Endothelial cell of umbilical vein (primary cell): ENCODE measurements at regions not wholly inside any gene's neighbourhood (a gene's known extent, or its start where the extent isn't known, plus 50 kb on each side); places are given as distances from the start of the nearest gene placed in this dataset.

Source experiments
- BruUV-seq: library from RNA; stranded (reverse); fragments of 400-500 nt; replicated peaks from 2 replicates; lab custom pipeline; 2021; lab: Mats Ljungman, UMichigan
- CTCF ChIA-PET: fragments of 300-600, 350-600 bp; sonication (Branson Sonifier 250); formaldehyde crosslinking; loops from one replicate; lab custom pipeline; 2021; ENCODE audit warnings: antibody characterized with exemption, inconsistent platforms; lab: Charles Lee
- POLR2A ChIA-PET: fragments of 300-600, 350-600 bp; sonication (Branson Sonifier 250); formaldehyde crosslinking; loops from one replicate; lab custom pipeline; 2021; ENCODE audit warnings: antibody characterized with exemption, inconsistent platforms; lab: Charles Lee
- DNase-seq: peaks from one replicate; pipeline ENCODE4 v3.0.0-alpha.2; 2011; ENCODE audit warnings: low read depth, low spot score
- FAIRE-seq: peaks from 2 replicates; lab custom pipeline; 2011; peaks lifted over from hg19 to GRCh38; lab: Jason Lieb, UNC
- H2AFZ ChIP-seq: 2 replicates; pipeline ENCODE4 v1.6.0; 2012; ENCODE audit warnings: low read depth, low read length, control low read depth, inconsistent platforms
- H3K27ac ChIP-seq: 2 replicates; pipeline ENCODE4 v1.5.1; 2011; ENCODE audit warnings: low read depth, mild to moderate bottlenecking, control low read depth, low read length, moderate library complexity; ENCODE audit not compliant: insufficient read depth
- H3K27me3 ChIP-seq, 2 experiments: 2 replicates each; pipeline versions ENCODE4 v1.6.0 to v1.6.1; 2011; ENCODE audit warnings: low read length in 2 of 2, mixed read lengths in 1 of 2; ENCODE audit not compliant: control insufficient read depth in 2 of 2, insufficient read depth in 2 of 2
- H3K36me3 ChIP-seq, 2 experiments: 2 replicates in 1 of 2; 3 replicates in 1 of 2; pipeline ENCODE4 v1.5.1; 2011; ENCODE audit warnings: low read length in 2 of 2, mild to moderate bottlenecking in 1 of 2, moderate library complexity in 1 of 2; ENCODE audit not compliant: control insufficient read depth in 2 of 2, insufficient read depth in 2 of 2; ENCODE audit errors: extremely low read depth in 1 of 2
- H3K4me1 ChIP-seq: 3 replicates; pipeline ENCODE4 v1.5.1; 2011; ENCODE audit warnings: mild to moderate bottlenecking, low read length; ENCODE audit not compliant: control insufficient read depth, insufficient read depth; ENCODE audit errors: extremely low read depth
- H3K4me2 ChIP-seq: 2 replicates; pipeline ENCODE4 v1.6.1; 2011; ENCODE audit warnings: low read length, control low read depth, mixed read lengths; ENCODE audit not compliant: insufficient read depth
- H3K4me3 ChIP-seq, 3 experiments: fragments of 200-600 bp in 1 of 3; sonication (generic), shearing (Covaris generic) in 1 of 3; replicated peaks in 1 of 3; 2 replicates each; pipeline ENCODE4 v1.5.1; 2011 to 2016; ENCODE audit warnings: control low read depth in 3 of 3, low read length in 3 of 3, mild to moderate bottlenecking in 2 of 3, inconsistent platforms in 1 of 3, low read depth in 1 of 3, moderate library complexity in 1 of 3; ENCODE audit not compliant: insufficient read depth in 1 of 3
- H3K79me2 ChIP-seq: 2 replicates; pipeline ENCODE4 v1.6.0; 2012; ENCODE audit warnings: low read length, inconsistent platforms; ENCODE audit not compliant: control insufficient read depth, insufficient read depth
- H3K9ac ChIP-seq: replicated peaks from 2 replicates; pipeline ENCODE3; 2011; ENCODE audit warnings: low read length, control low read depth; ENCODE audit not compliant: insufficient read depth; ENCODE audit errors: extremely low read depth
- H3K9me1 ChIP-seq: replicated peaks from 3 replicates; pipeline ENCODE4 v1.6.0; 2011; ENCODE audit warnings: mild to moderate bottlenecking, low read length; ENCODE audit not compliant: control insufficient read depth, insufficient read depth; ENCODE audit errors: extremely low read depth
- H3K9me3 ChIP-seq: replicated peaks from 2 replicates; pipeline ENCODE4 v1.5.1; 2012; ENCODE audit warnings: low read length, inconsistent platforms; ENCODE audit not compliant: control insufficient read depth, insufficient read depth
- H4K20me1 ChIP-seq: replicated peaks from 2 replicates; pipeline ENCODE3; 2011; ENCODE audit warnings: mild to moderate bottlenecking, low read length; ENCODE audit not compliant: control insufficient read depth, insufficient read depth; ENCODE audit errors: extremely low read depth
- CTCF ChIP-seq, 2 donors: IDR thresholded peaks; 1 replicate in 1 of 2; 2 replicates in 1 of 2; pipeline ENCODE4 v1.5.1; 2011; ENCODE audit warnings: low read length in 2 of 2, mild to moderate bottlenecking in 2 of 2, moderate library complexity in 2 of 2, control low read depth in 1 of 2, inconsistent platforms in 1 of 2, low read depth in 1 of 2; ENCODE audit not compliant: insufficient read depth in 1 of 2; ENCODE audit errors: extremely low read depth in 1 of 2
- EZH2 ChIP-seq: IDR thresholded peaks from 2 replicates; pipeline ENCODE4 v1.6.1; 2012; ENCODE audit warnings: borderline replicate concordance, low read depth, mild to moderate bottlenecking, moderate library complexity, low read length, inconsistent platforms; ENCODE audit not compliant: severe bottlenecking
- FOS ChIP-seq: IDR thresholded peaks from 2 replicates; pipeline ENCODE4 v1.6.1; 2011; ENCODE audit warnings: mild to moderate bottlenecking, low read length, moderate library complexity, borderline replicate concordance; ENCODE audit not compliant: insufficient read depth
- GATA2 ChIP-seq: IDR thresholded peaks from 2 replicates; pipeline ENCODE4 v1.7.0; 2011; ENCODE audit warnings: low read depth, mild to moderate bottlenecking, moderate library complexity, mixed read lengths, low read length; ENCODE audit not compliant: insufficient read length, insufficient read depth
- JUN ChIP-seq: IDR thresholded peaks from 2 replicates; pipeline ENCODE4 v1.6.1; 2011; ENCODE audit warnings: borderline replicate concordance, low read depth; ENCODE audit not compliant: insufficient read length, insufficient read depth
- MAX ChIP-seq: IDR thresholded peaks from 2 replicates; pipeline ENCODE4 v1.6.1; 2011; ENCODE audit not compliant: insufficient read depth, insufficient read length
- MYC ChIP-seq: IDR thresholded peaks from one replicate; pipeline ENCODE4 v1.6.1; 2011; ENCODE audit warnings: mild to moderate bottlenecking, low read depth, low read length
- POLR2A ChIP-seq: IDR thresholded peaks from 2 replicates; pipeline ENCODE4 v1.6.1; 2012; ENCODE audit warnings: low read depth, mild to moderate bottlenecking, control low read depth, low read length
- POLR2AphosphoS5 ChIP-seq: IDR thresholded peaks from 2 replicates; pipeline ENCODE4 v1.6.1; 2012; ENCODE audit warnings: low read depth, mild to moderate bottlenecking, control low read depth, low read length, moderate library complexity; ENCODE audit not compliant: insufficient read depth
- dilution Hi-C: fragments of 300-500 bp; cut with MboI; formaldehyde crosslinking; loops from one replicate; pipeline ENCODE4 v1.15.0; 2019; ENCODE audit warnings: low sequenced_read_pairs; ENCODE audit not compliant: extremely low pct_ligation_motif_present
- intact Hi-C: fragments of 100-400 bp; cut with micrococcal nuclease; formaldehyde crosslinking; loops from one replicate; pipeline ENCODE4 v1.10.0; 2022

DNA sequence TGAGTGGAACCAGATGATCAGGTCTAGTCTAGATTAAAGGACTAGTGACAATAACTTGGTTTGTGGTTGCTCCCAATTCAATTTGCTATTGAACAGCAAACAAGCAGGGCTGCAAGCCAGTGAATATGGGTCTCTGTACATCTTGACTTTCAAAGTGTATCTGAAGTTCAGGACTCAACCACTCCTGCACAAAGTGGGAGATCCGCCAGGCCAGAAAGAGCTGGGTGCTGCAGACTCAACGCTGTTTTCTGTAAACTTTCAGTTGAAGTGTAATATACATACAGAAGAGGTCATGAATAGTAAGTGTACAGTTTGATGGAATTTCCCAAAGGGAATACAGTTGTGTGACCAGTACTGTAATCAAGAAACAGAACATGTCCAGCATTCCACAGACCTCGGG is 416.6 kb downstream of the RPS24 start:
- no peak overlapping the region for H3K27ac ChIP-seq
- CTCF ChIA-PET = interaction anchor here (0.9 to 1.6 kb wide), 2 partner anchors 8 to 13 kb away, joined by 3 read pairs; no protein-coding TSS in a partner anchor
- no peak overlapping the region for H3K9ac ChIP-seq
- FAIRE-seq (peak; percentile 28), DNase-seq (no peak)
- POLR2A ChIA-PET = no interaction called here
- no peaks in the 10 kb centered on the region for H3K27me3 ChIP-seq
- dilution Hi-C loops (no loop called here), intact Hi-C loops (loop anchor here (10.0 kb wide), 1 partner anchor 745 kb away; no protein-coding TSS in a partner anchor)
- no TSS peak for BruUV-seq
- H3K4me2 ChIP-seq = no peak overlapping the region
- H3K36me3 ChIP-seq = no peaks in the 10 kb centered on the region
- no peak for TF ChIP-seq POLR2AphosphoS5
- TF ChIP-seq POLR2A = no peak
- no peak for TF ChIP-seq MYC
- no peak for TF ChIP-seq MAX
- no peak for TF ChIP-seq EZH2
- TF ChIP-seq JUN = no peak
- no peak for TF ChIP-seq FOS
- no peak for TF ChIP-seq GATA2
- TF ChIP-seq CTCF (IDR thresholded peaks at IDR 0.05; ENCODE audit: extremely low read depth in 1 of 2, insufficient read depth in 1 of 2, low read depth in 1 of 2, low read length in 2 of 2) = no peak
- no peaks in the 10 kb centered on the region for H3K79me2 ChIP-seq
- H3K4me3 ChIP-seq = no peak overlapping the region
- H4K20me1 ChIP-seq = no peaks in the 10 kb centered on the region
- no peaks in the 10 kb centered on the region for H3K9me1 ChIP-seq
- no peak overlapping the region for H2AFZ ChIP-seq
- H3K9me3 ChIP-seq = no peaks in the 10 kb centered on the region
- no peaks in the 10 kb centered on the region for H3K4me1 ChIP-seq
